ENCODE measurements at regions not wholly inside any gene's neighbourhood (a gene's known extent, or its start where the extent isn't known, plus 50 kb on each side); places are given as distances from the start of the nearest gene placed in this dataset.

DNA sequence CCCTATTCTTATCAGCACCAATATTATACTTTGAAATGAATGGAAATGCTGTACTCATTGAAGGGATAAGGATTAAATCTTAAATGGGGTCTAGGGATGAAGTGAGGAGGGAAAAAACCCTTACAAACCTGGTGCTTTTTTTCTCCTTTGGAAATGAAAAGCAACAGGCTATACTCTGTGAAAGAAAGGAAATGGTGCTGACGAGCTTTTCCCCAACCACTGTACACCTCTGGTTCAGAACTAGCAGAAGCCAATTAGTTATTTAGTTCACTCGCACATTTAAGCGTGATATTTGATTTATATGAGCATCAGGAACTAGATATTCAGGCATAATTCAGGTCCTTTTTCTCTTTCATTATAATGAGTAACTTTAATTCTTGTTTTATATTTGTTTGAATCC is 74.5 kb upstream of the S1PR1 start:
- H3K27ac ChIP-seq = peak overlapping the region; percentile 40 to 81 (median 67)
- DNase-seq = no peak
- H3K9me3 ChIP-seq = peaks cover 0 to 6% (median 0%) of the 10 kb centered on the region in 11 donors
- TF ChIP-seq, protein P1, sequence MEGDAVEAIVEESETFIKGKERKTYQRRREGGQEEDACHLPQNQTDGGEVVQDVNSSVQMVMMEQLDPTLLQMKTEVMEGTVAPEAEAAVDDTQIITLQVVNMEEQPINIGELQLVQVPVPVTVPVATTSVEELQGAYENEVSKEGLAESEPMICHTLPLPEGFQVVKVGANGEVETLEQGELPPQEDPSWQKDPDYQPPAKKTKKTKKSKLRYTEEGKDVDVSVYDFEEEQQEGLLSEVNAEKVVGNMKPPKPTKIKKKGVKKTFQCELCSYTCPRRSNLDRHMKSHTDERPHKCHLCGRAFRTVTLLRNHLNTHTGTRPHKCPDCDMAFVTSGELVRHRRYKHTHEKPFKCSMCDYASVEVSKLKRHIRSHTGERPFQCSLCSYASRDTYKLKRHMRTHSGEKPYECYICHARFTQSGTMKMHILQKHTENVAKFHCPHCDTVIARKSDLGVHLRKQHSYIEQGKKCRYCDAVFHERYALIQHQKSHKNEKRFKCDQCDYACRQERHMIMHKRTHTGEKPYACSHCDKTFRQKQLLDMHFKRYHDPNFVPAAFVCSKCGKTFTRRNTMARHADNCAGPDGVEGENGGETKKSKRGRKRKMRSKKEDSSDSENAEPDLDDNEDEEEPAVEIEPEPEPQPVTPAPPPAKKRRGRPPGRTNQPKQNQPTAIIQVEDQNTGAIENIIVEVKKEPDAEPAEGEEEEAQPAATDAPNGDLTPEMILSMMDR (IDR thresholded peaks at IDR 0.05) = no peak
- WGBS, 2 donors = 54 to 63% methylated on average over 3 of the region's 3 CpGs
- H3K27me3 ChIP-seq = no peaks in the 10 kb centered on the region
- no peaks in the 10 kb centered on the region for H3K36me3 ChIP-seq
- intact Hi-C loops (cut with DNase I) = loop anchor here in 3 of 10 donors (5.0 to 10.0 kb wide), 2 partner anchors 73 to 75 kb away; partner anchors contain the start of gene S1PR1 (in 3 of the 3)
- ATAC-seq = peak in 5 of 8 donors; percentile 35 to 67 (median 64)
- no peak overlapping the region for H3K4me3 ChIP-seq
- H3K4me1 ChIP-seq = peaks cover 0 to 52% (median 23%) of the 10 kb centered on the region in 9 donors

- H3K27ac ChIP-seq = peak overlapping the region; percentile 40 to 81 (median 72)
- intact Hi-C loops (cut with DNase I) = loop anchor here in 4 of 10 donors (1.0 to 10.0 kb wide), 4 partner anchors 11 to 76 kb away; partner anchors contain the start of gene S1PR1 (in 3 of the 4)
- H3K9me3 ChIP-seq = peaks cover 0 to 6% (median 0%) of the 10 kb centered on the region in 11 donors
- H3K4me1 ChIP-seq = peaks cover 0 to 52% (median 23%) of the 10 kb centered on the region in 9 donors
- TF ChIP-seq, protein P1 (IDR thresholded peaks at IDR 0.05) = no peak
- WGBS, 2 donors = 40 to 52% methylated on average over 3 of the region's 3 CpGs
- DNase-seq (no peak), ATAC-seq (peak; percentile 47 to 87 (median 80))
- no peaks in the 10 kb centered on the region for H3K27me3 ChIP-seq
- H3K36me3 ChIP-seq = no peaks in the 10 kb centered on the region
- H3K4me3 ChIP-seq = no peak overlapping the region
Observed at GRCh38 chr1:101161619-101162018, 75.2 kb upstream of the S1PR1 start.

GRCh38 chr1:101158424-101158823 is 78.4 kb upstream of the S1PR1 start:
- H3K27me3 ChIP-seq = no peaks in the 10 kb centered on the region
- ATAC-seq = no peak
- intact Hi-C loops (cut with DNase I) = no loop called here
- no peak overlapping the region for H3K4me3 ChIP-seq
- no peaks in the 10 kb centered on the region for H3K36me3 ChIP-seq
- DNase-seq = no peak
- H3K9me3 ChIP-seq = peaks cover 0 to 6% (median 0%) of the 10 kb centered on the region in 11 donors
- TF ChIP-seq, protein P1 (IDR thresholded peaks at IDR 0.05) = no peak
- H3K4me1 ChIP-seq = peaks cover 0 to 21% (median 6%) of the 10 kb centered on the region in 9 donors
- H3K27ac ChIP-seq = no peak overlapping the region
- 85 to 90% methylated on average over 2 of the region's 2 CpGs for WGBS, 2 donors

DNA sequence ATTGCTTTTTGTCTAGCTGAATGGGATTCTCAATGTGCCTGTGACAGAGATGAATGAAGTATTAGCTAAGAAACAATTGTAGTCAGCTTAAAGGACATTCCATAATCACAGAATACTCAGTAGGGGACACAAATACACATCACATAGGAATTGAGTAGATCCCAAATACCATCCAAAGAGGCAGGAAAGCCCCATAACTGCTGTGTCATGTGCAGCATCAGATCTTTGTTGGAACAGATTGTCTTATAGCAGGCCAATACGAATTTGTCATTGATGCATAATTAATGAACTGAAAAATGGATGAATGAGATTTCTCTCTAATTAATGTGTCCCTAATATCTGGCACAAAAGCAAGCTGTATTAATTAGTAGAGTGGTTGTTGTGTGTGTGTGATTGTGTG is 82.3 kb upstream of the S1PR1 start:
- DNase-seq (no peak), ATAC-seq (no peak)
- no peaks in the 10 kb centered on the region for H3K36me3 ChIP-seq
- intact Hi-C loops (cut with DNase I) = loop anchor here in 1 of 10 donors (5.0 kb wide), 1 partner anchor 83 kb away; the partner anchor contains the start of gene S1PR1
- peaks cover 0 to 22% (median 10%) of the 10 kb centered on the region in 9 donors for H3K4me1 ChIP-seq
- WGBS, 2 donors = 84 to 90% methylated on average over 1 of the region's 1 CpG
- TF ChIP-seq, protein P1 (IDR thresholded peaks at IDR 0.05) = no peak
- H3K27ac ChIP-seq = no peak overlapping the region
- H3K4me3 ChIP-seq = no peak overlapping the region
- no peaks in the 10 kb centered on the region for H3K9me3 ChIP-seq
- no peaks in the 10 kb centered on the region for H3K27me3 ChIP-seq

Data from heart right ventricle (tissue), 16 donors.